GM12878 (cell line): ENCODE measurements at regions not wholly inside any gene's neighbourhood (a gene's known extent, or its start where the extent isn't known, plus 50 kb on each side); places are given as distances from the start of the nearest gene placed in this dataset.

Experiments used
- CTCF ChIP-seq, 3 experiments: IDR thresholded peaks in 2 of 3; conservative IDR thresholded peaks in 1 of 3; 2 replicates each; pipeline ENCODE4 v1.5.1; 2011; ENCODE audit warnings: low read depth in 3 of 3, low read length in 3 of 3, mild to moderate bottlenecking in 3 of 3, control low read depth in 2 of 3, moderate library complexity in 2 of 3, inconsistent platforms in 1 of 3, mixed read lengths in 1 of 3; ENCODE audit not compliant: control insufficient read depth in 2 of 3, insufficient read depth in 1 of 3; ENCODE audit errors: extremely low read depth in 1 of 3
- EP300 ChIP-seq, 2 experiments: fragments of 150-350 bp in 1 of 2; IDR thresholded peaks; 2 replicates each; pipeline ENCODE4 v1.6.1; 2011 to 2012; ENCODE audit warnings: low read depth in 2 of 2, low read length in 2 of 2, borderline replicate concordance in 1 of 2, improper control_type of control experiment in 1 of 2, inconsistent platforms in 1 of 2; ENCODE audit not compliant: control insufficient read depth in 1 of 2
- EZH2 ChIP-seq: IDR thresholded peaks from 2 replicates; pipeline ENCODE4 v1.6.1; 2012; ENCODE audit warnings: low read depth, mild to moderate bottlenecking, control low read depth, inconsistent platforms, low read length, borderline replicate concordance; ENCODE audit not compliant: control insufficient read depth
- FOXM1 ChIP-seq: IDR thresholded peaks from 2 replicates; pipeline ENCODE4 v1.6.1; 2012; ENCODE audit warnings: low read depth, mild to moderate bottlenecking, inconsistent platforms, low read length, moderate library complexity
- MAX ChIP-seq: IDR thresholded peaks from 2 replicates; pipeline ENCODE4 v1.6.1; 2012; ENCODE audit warnings: low read depth, low read length, improper control_type of control experiment
- MLLT1 ChIP-seq: fragments of 450-650 bp; IDR thresholded peaks from 2 replicates; pipeline ENCODE4 v1.6.1; 2016; ENCODE audit warnings: mild to moderate bottlenecking
- NFIC ChIP-seq: IDR thresholded peaks from 2 replicates; pipeline ENCODE4 v1.6.1; 2012; ENCODE audit warnings: low read depth, mild to moderate bottlenecking, inconsistent platforms, low read length, moderate library complexity
- NKRF ChIP-seq: fragments of 450-650 bp; conservative IDR thresholded peaks from 2 replicates; pipeline ENCODE4 v1.6.1; 2017; ENCODE audit warnings: mild to moderate bottlenecking, moderate library complexity
- POLR2A ChIP-seq: IDR thresholded peaks from 2 replicates; pipeline ENCODE4 v1.6.1; 2011; ENCODE audit warnings: low read depth, mild to moderate bottlenecking, low read length
- POLR2AphosphoS5 ChIP-seq: IDR thresholded peaks from 2 replicates; pipeline ENCODE4 v1.6.1; 2011; ENCODE audit warnings: mild to moderate bottlenecking, low read length, inconsistent platforms
- RBBP5 ChIP-seq: fragments of 200-600 bp; sonication (generic); conservative IDR thresholded peaks from 2 replicates; pipeline ENCODE4 v1.6.1; 2016
- STAT1 ChIP-seq: fragments of 450-650 bp; conservative IDR thresholded peaks from 2 replicates; pipeline ENCODE4 v1.6.1; 2014; ENCODE audit warnings: antibody characterized with exemption, mild to moderate bottlenecking
- ZNF207 ChIP-seq: fragments of 450-650 bp; IDR thresholded peaks from 2 replicates; pipeline ENCODE4 v1.6.1; 2014; ENCODE audit warnings: antibody characterized with exemption, mild to moderate bottlenecking, borderline replicate concordance
- ZZZ3 ChIP-seq: IDR thresholded peaks from 2 replicates; pipeline ENCODE4 v1.6.1; 2011; ENCODE audit warnings: low read depth; ENCODE audit not compliant: control insufficient read depth, insufficient read length

- TF ChIP-seq MAX (no peak), CTCF (IDR thresholded peaks at IDR 0.05 in 2 of 3, conservative IDR thresholded peaks at IDR 0.05 in 1 of 3; ENCODE audit: control insufficient read depth in 2 of 3, extremely low read depth in 1 of 3, insufficient read depth in 1 of 3, low read depth in 3 of 3, low read length in 3 of 3) (no peak), ZZZ3 (no peak), RBBP5 (no peak), NKRF (no peak), EZH2 (no peak), STAT1 (no peak), FOXM1 (no peak), POLR2A (no peak), MLLT1 (no peak), POLR2AphosphoS5 (no peak), ZNF207 (no peak), NFIC (no peak), EP300 (IDR thresholded peaks at IDR 0.05; ENCODE audit: borderline replicate concordance in 1 of 2, control insufficient read depth in 1 of 2, low read depth in 2 of 2, low read length in 2 of 2) (no peak)
Measured at GRCh38 chr2:209146682-209147320, 277.0 kb upstream of the MAP2 start.
